NCI-H526 (cell line): ENCODE measurements at regions not wholly inside any gene's neighbourhood (a gene's known extent, or its start where the extent isn't known, plus 50 kb on each side); places are given as distances from the start of the nearest gene placed in this dataset.

Experiments used
- DNase-seq, 2 experiments: peaks; one replicate each; lab custom pipeline; 2025; lab: John Stamatoyannopoulos, UW

- DNase-seq = no peak
Measured at GRCh38 chr6:148090326-148090725, 252.3 kb upstream of the SASH1 start.

GRCh38 chr6:148091394-148091793 is 251.2 kb upstream of the SASH1 start:
- no peak for DNase-seq

- DNase-seq = no peak
Measured at GRCh38 chr6:148103436-148103835, 239.2 kb upstream of the SASH1 start.

- no peak for DNase-seq
Measured at GRCh38 chr6:148104131-148104530, 238.5 kb upstream of the SASH1 start.

GRCh38 chr6:148105695-148106094 is 236.9 kb upstream of the SASH1 start:
- no peak for DNase-seq

- no peak for DNase-seq
Measured at GRCh38 chr6:148107911-148108310, 234.7 kb upstream of the SASH1 start.

GRCh38 chr6:148109732-148110131 is 232.9 kb upstream of the SASH1 start:
- no peak for DNase-seq

GRCh38 chr6:148110925-148111324 is 231.7 kb upstream of the SASH1 start:
- DNase-seq = no peak

GRCh38 chr6:148112851-148113319 is 229.8 kb upstream of the SASH1 start:
- DNase-seq = no peak

- DNase-seq = no peak
Measured at GRCh38 chr6:148116001-148116400, 226.6 kb upstream of the SASH1 start.

- DNase-seq = peak; percentile 15 to 51
Measured at GRCh38 chr6:148118244-148118643, 224.4 kb upstream of the SASH1 start.

- DNase-seq = no peak
Measured at GRCh38 chr6:148128014-148128730, 214.5 kb upstream of the SASH1 start.

- DNase-seq = no peak
Measured at GRCh38 chr6:148134592-148134991, 208.0 kb upstream of the SASH1 start.

- no peak for DNase-seq
Measured at GRCh38 chr6:148136586-148136985, 206.1 kb upstream of the SASH1 start.

- no peak for DNase-seq
Measured at GRCh38 chr6:148137652-148138051, 205.0 kb upstream of the SASH1 start.

GRCh38 chr6:148138573-148138972 is 204.1 kb upstream of the SASH1 start:
- DNase-seq = no peak

- DNase-seq = no peak
Measured at GRCh38 chr6:148140772-148141557, 201.7 kb upstream of the SASH1 start.

- DNase-seq = no peak
Measured at GRCh38 chr6:148142821-148143220, 199.8 kb upstream of the SASH1 start.

- no peak for DNase-seq
Measured at GRCh38 chr6:148143771-148144170, 198.9 kb upstream of the SASH1 start.

- DNase-seq = peak; percentile 21 to 78
Measured at GRCh38 chr6:148144917-148145521, 197.6 kb upstream of the SASH1 start.

GRCh38 chr6:148146717-148147462 is 195.7 kb upstream of the SASH1 start:
- no peak for DNase-seq

- no peak for DNase-seq
Measured at GRCh38 chr6:148147463-148147830, 195.2 kb upstream of the SASH1 start.
